ENCODE measurements at regions not wholly inside any gene's neighbourhood (a gene's known extent, or its start where the extent isn't known, plus 50 kb on each side); places are given as distances from the start of the nearest gene placed in this dataset.

- no peak for TF ChIP-seq CTCF (IDR thresholded peaks at IDR 0.05)
- TF ChIP-seq POLR2A (IDR thresholded peaks at IDR 0.05) = no peak
Observed at GRCh38 chr15:47273864-47274263, 443.4 kb upstream of the SEMA6D start.
